ENCODE measurements at regions not wholly inside any gene's neighbourhood (a gene's known extent, or its start where the extent isn't known, plus 50 kb on each side); places are given as distances from the start of the nearest gene placed in this dataset.

GRCh38 chr13:50274181-50274580 is 258.9 kb downstream of the KCNRG start:
- no peak for DNase-seq (ENCODE audit: insufficient read length, low spot score)
- no peak for TF ChIP-seq PAX5 (IDR thresholded peaks at IDR 0.05; ENCODE audit: insufficient read depth, low read length, severe bottlenecking)
- TF ChIP-seq TAF1 (IDR thresholded peaks at IDR 0.05; ENCODE audit: low read depth, low read length) = no peak
- no peak for TF ChIP-seq SPI1 (IDR thresholded peaks at IDR 0.05; ENCODE audit: low read depth, low read length)
- TF ChIP-seq POLR2A (IDR thresholded peaks at IDR 0.05; ENCODE audit: low read depth, low read length) = no peak

DNA sequence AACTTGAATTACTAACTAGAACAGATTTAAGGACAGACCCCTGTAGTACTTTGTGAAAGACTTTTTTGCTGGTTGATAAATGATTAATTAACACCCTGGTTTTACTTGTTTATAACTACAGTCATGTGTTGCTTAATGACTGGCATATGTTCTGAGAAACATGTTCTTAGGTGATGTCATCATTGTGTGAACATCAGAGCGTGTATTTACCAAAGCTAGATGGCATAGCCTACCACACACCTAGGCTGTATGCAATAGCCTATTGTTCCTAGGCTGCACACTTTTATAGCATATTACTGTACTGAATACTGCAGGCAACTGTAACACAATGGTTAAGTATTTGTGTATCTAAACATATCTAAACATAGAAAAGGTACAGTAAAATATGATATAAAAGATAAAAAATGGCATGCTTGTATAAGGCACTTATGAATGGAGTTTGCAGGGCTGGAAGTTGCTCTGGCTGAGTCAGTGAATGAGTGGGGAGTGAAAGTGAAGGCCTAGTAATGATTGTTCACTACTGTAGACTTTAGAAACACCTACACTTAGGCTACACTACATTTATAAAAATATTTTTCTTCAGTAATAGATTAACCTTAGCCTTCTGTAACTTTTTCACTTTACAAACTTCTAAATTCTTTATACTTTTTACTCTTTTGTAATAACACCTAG is 260.3 kb downstream of the KCNRG start:
- DNase-seq (ENCODE audit: insufficient read length, low spot score) (no peak), FAIRE-seq (no peak)
- TF ChIP-seq TAF1 (IDR thresholded peaks at IDR 0.05; ENCODE audit: low read depth, low read length) = no peak
- TF ChIP-seq POU2F2 (IDR thresholded peaks at IDR 0.05; ENCODE audit: low read depth, low read length) = no peak
- no peak for TF ChIP-seq PAX5 (IDR thresholded peaks at IDR 0.05; ENCODE audit: insufficient read depth, low read length, severe bottlenecking)
- no peak for TF ChIP-seq POLR2A (IDR thresholded peaks at IDR 0.05; ENCODE audit: low read depth, low read length)
- no peak for TF ChIP-seq SPI1 (IDR thresholded peaks at IDR 0.05; ENCODE audit: low read depth, low read length)
- TF ChIP-seq POLR2AphosphoS5 (IDR thresholded peaks at IDR 0.05; ENCODE audit: low read depth, low read length) = no peak

More at GRCh38 chr13:50274181-50274580, 258.9 kb downstream of the KCNRG start:
- no peak for FAIRE-seq

DNA sequence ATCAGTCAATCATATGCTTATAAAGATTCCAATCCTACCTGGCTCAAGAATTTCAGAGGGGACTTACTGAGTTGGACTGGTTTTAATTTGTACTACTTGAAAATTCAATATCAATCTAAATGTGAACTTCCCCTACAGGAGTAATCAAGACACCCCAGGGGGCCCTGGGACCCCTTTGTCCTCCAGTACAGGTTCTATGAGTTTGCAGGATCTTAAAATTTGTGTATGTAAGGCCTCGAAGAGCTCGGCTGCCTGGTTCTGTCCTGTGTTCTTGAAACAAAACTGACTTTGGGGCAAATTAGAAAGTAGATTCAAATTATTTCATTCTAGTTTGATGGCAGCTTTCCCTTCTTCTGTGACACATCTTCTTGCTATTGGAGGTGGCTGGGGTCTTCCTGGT is 261.3 kb downstream of the KCNRG start:
- no peak for FAIRE-seq
- no peak for DNase-seq (ENCODE audit: insufficient read length, low spot score)
- TF ChIP-seq SPI1 (IDR thresholded peaks at IDR 0.05; ENCODE audit: low read depth, low read length) (no peak), POLR2AphosphoS5 (IDR thresholded peaks at IDR 0.05; ENCODE audit: low read depth, low read length) (no peak), TAF1 (IDR thresholded peaks at IDR 0.05; ENCODE audit: low read depth, low read length) (no peak), POU2F2 (IDR thresholded peaks at IDR 0.05; ENCODE audit: low read depth, low read length) (no peak), POLR2A (IDR thresholded peaks at IDR 0.05; ENCODE audit: low read depth, low read length) (no peak), PAX5 (IDR thresholded peaks at IDR 0.05; ENCODE audit: insufficient read depth, low read length, severe bottlenecking) (no peak)

DNA sequence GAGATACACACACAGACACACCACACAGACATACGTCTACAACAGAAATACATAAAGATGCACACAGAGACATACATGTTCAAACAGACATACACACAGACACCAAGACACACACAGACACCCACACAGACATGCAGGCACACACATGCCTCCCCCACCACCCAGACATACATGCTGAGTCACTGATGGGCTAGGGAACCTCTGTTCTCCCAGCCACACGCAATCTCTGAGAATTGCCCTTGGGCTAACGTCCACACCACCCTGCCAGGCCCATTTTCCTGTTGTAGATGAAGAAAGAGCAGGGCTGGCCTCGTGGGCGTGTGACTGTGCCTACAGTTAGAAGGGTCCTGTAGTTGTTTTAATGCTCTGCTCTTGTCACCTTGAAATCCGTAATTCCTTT is 261.9 kb downstream of the KCNRG start:
- DNase-seq (ENCODE audit: insufficient read length, low spot score) = no peak
- TF ChIP-seq PAX5 (IDR thresholded peaks at IDR 0.05; ENCODE audit: insufficient read depth, low read length, severe bottlenecking) (no peak), TAF1 (IDR thresholded peaks at IDR 0.05; ENCODE audit: low read depth, low read length) (no peak), POLR2AphosphoS5 (IDR thresholded peaks at IDR 0.05; ENCODE audit: low read depth, low read length) (no peak), POU2F2 (IDR thresholded peaks at IDR 0.05; ENCODE audit: low read depth, low read length) (no peak), POLR2A (IDR thresholded peaks at IDR 0.05; ENCODE audit: low read depth, low read length) (no peak), SPI1 (IDR thresholded peaks at IDR 0.05; ENCODE audit: low read depth, low read length) (no peak)
- no peak for FAIRE-seq

DNA sequence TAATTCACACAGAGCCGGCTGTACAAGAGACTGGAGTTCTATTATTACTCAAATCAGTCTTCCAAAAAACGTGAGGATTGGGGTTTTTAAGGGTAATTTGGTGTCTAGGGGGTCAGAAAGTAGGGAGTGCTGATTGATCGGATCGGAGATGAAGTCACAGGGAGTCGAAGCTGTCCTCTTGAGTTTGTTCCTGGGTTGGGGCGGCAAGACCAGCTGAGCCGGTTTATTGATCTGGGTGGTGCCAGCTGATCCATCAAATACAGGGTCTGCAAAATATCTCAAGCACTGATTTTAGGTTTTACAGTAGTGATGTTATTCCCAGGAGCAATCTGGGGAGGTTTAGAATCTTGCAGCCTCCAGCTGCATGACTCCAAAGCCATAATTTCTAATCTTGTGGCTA is 262.7 kb downstream of the KCNRG start:
- FAIRE-seq (no peak), DNase-seq (ENCODE audit: insufficient read length, low spot score) (no peak)
- no peak for TF ChIP-seq TAF1 (IDR thresholded peaks at IDR 0.05; ENCODE audit: low read depth, low read length)
- TF ChIP-seq PAX5 (IDR thresholded peaks at IDR 0.05; ENCODE audit: insufficient read depth, low read length, severe bottlenecking) = no peak

DNA sequence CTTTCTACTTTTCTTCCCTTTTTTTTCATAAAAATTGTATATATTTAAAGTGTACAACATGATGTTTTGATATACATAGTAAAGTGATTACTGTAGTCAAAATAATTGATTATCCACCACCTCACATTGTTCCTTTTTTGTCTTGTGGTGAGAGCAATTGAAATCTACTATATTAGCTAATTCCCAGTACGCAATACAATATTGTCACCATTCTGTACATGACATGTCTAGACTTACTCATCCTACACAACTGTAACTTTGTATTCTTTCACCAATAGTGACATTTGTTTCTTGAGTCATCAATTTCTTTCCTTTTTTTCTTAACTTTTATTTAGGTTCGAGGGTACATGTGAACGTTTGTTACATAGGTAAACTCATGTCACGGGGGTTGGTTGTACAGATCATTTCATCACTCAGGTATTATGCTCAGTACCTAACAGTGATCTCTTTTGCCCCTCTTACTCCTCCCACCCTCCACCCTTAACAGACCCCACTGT is 265.2 kb downstream of the KCNRG start:
- DNase-seq (ENCODE audit: insufficient read length, low spot score) = no peak
- TF ChIP-seq PAX5 (IDR thresholded peaks at IDR 0.05; ENCODE audit: insufficient read depth, low read length, severe bottlenecking) = no peak
- no peak for TF ChIP-seq SPI1 (IDR thresholded peaks at IDR 0.05; ENCODE audit: low read depth, low read length)
- no peak for TF ChIP-seq TAF1 (IDR thresholded peaks at IDR 0.05; ENCODE audit: low read depth, low read length)
- no peak for TF ChIP-seq POLR2A (IDR thresholded peaks at IDR 0.05; ENCODE audit: low read depth, low read length)
- no peak for TF ChIP-seq POLR2AphosphoS5 (IDR thresholded peaks at IDR 0.05; ENCODE audit: low read depth, low read length)
- no peak for TF ChIP-seq POU2F2 (IDR thresholded peaks at IDR 0.05; ENCODE audit: low read depth, low read length)
- FAIRE-seq = no peak

- DNase-seq (ENCODE audit: insufficient read length, low spot score) (no peak), FAIRE-seq (no peak)
- TF ChIP-seq POLR2AphosphoS5 (IDR thresholded peaks at IDR 0.05; ENCODE audit: low read depth, low read length) = no peak
- no peak for TF ChIP-seq SPI1 (IDR thresholded peaks at IDR 0.05; ENCODE audit: low read depth, low read length)
- no peak for TF ChIP-seq POLR2A (IDR thresholded peaks at IDR 0.05; ENCODE audit: low read depth, low read length)
- TF ChIP-seq POU2F2 (IDR thresholded peaks at IDR 0.05; ENCODE audit: low read depth, low read length) = no peak
- TF ChIP-seq TAF1 (IDR thresholded peaks at IDR 0.05; ENCODE audit: low read depth, low read length) = no peak
- TF ChIP-seq PAX5 (IDR thresholded peaks at IDR 0.05; ENCODE audit: insufficient read depth, low read length, severe bottlenecking) = no peak
Observed at GRCh38 chr13:50282016-50282415, 266.8 kb downstream of the KCNRG start.

DNA sequence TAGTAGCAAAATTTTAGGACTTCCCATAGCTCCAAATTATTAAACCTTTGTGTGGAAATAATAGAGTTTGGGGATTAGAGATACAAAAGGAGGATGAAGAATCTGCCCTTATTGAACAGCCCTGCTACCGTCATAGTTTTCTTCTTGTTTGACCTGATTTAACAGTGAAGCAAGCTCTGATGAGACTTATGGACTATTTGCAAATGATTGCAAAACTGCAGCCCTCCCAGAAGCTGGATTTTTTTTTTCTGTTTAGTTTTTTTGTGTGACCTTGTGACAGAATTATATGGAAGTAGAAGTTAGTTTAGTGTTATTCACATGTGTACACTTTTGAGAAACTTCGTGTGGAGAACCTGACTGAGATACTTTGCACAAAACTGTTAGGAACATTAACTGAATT is 267.8 kb downstream of the KCNRG start:
- no peak for DNase-seq (ENCODE audit: insufficient read length, low spot score)
- FAIRE-seq = no peak

GRCh38 chr13:50284540-50284939 is 269.3 kb downstream of the KCNRG start:
- TF ChIP-seq POU2F2 (IDR thresholded peaks at IDR 0.05; ENCODE audit: low read depth, low read length) = no peak
- TF ChIP-seq SPI1 (IDR thresholded peaks at IDR 0.05; ENCODE audit: low read depth, low read length) = no peak
- TF ChIP-seq PAX5 (IDR thresholded peaks at IDR 0.05; ENCODE audit: insufficient read depth, low read length, severe bottlenecking) = no peak
- TF ChIP-seq POLR2A (IDR thresholded peaks at IDR 0.05; ENCODE audit: low read depth, low read length) = no peak
- DNase-seq (ENCODE audit: insufficient read length, low spot score) (no peak), FAIRE-seq (peak; percentile 67)

More for the DNA sequence above, 267.8 kb downstream of the KCNRG start:
- TF ChIP-seq TAF1 (IDR thresholded peaks at IDR 0.05; ENCODE audit: low read depth, low read length) (no peak), SPI1 (IDR thresholded peaks at IDR 0.05; ENCODE audit: low read depth, low read length) (no peak), POU2F2 (IDR thresholded peaks at IDR 0.05; ENCODE audit: low read depth, low read length) (no peak)

- no peak for TF ChIP-seq POLR2A (IDR thresholded peaks at IDR 0.05; ENCODE audit: low read depth, low read length)
- no peak for FAIRE-seq
- DNase-seq (ENCODE audit: insufficient read length, low spot score) = no peak
Observed at GRCh38 chr13:50285283-50285682, 270.0 kb downstream of the KCNRG start.

Measured in GM12891 (cell line).